Naive thymus-derived CD4-positive, alpha-beta T cell (primary cell): ENCODE measurements at regions not wholly inside any gene's neighbourhood (a gene's known extent, or its start where the extent isn't known, plus 50 kb on each side); places are given as distances from the start of the nearest gene placed in this dataset.

ENCODE experiments used
- ATAC-seq: fragments of 150-1000 bp; cut with Tn5 transposase; 2 replicates; pipeline ENCODE4 v1.10.0; 2021; ENCODE audit warnings: mild to moderate bottlenecking, moderate library complexity
- CTCF ChIA-PET: fragments of 350-600 bp; sonication (Branson Sonifier 250); formaldehyde crosslinking; loops from one replicate; lab custom pipeline; 2021; ENCODE audit warnings: antibody characterized with exemption; lab: Charles Lee
- POLR2A ChIA-PET: fragments of 350-600 bp; sonication (Branson Sonifier 250); formaldehyde crosslinking; loops from one replicate; lab custom pipeline; 2021; ENCODE audit warnings: antibody characterized with exemption, inconsistent platforms; lab: Charles Lee
- DNase-seq, 9 donors: peaks; one replicate each; pipeline versions ENCODE4 v3.0.0 to v3.0.0-alpha.2; 2020 to 2022; ENCODE audit warnings: mixed read lengths in 1 of 9
- H3K27ac ChIP-seq: one replicate; pipeline ENCODE4 v1.7.0; 2013; ENCODE audit warnings: mild to moderate bottlenecking, low read depth, low read length, moderate library complexity
- H3K27me3 ChIP-seq, 2 donors: one replicate each; pipeline ENCODE4 v1.7.0; 2013; ENCODE audit warnings: low read length in 2 of 2, mild to moderate bottlenecking in 2 of 2, moderate library complexity in 2 of 2; ENCODE audit not compliant: control insufficient read depth in 2 of 2, insufficient read depth in 2 of 2
- H3K36me3 ChIP-seq, 3 experiments: 1 replicate in 2 of 3; 2 replicates in 1 of 3; pipeline ENCODE4 v1.7.0; 2013; ENCODE audit warnings: low read length in 3 of 3, mild to moderate bottlenecking in 3 of 3, moderate library complexity in 1 of 3; ENCODE audit not compliant: insufficient read depth in 3 of 3, control insufficient read depth in 2 of 3
- H3K4me1 ChIP-seq, 2 donors: one replicate each; pipeline ENCODE4 v1.7.0; 2013; ENCODE audit warnings: low read length in 2 of 2, mild to moderate bottlenecking in 2 of 2, moderate library complexity in 1 of 2; ENCODE audit not compliant: control insufficient read depth in 2 of 2, insufficient read depth in 2 of 2
- H3K4me3 ChIP-seq: 2 replicates; pipeline ENCODE4 v1.7.0; 2013; ENCODE audit warnings: mild to moderate bottlenecking, low read length
- H3K9me3 ChIP-seq, 3 experiments: 1 replicate in 2 of 3; 2 replicates in 1 of 3; pipeline ENCODE4 v1.7.0; 2013; ENCODE audit warnings: low read length in 3 of 3; ENCODE audit not compliant: control insufficient read depth in 2 of 3
- H3K27ac Mint-ChIP-seq, 9 donors: one replicate each; pipeline ENCODE4 v1.8.0; 2020 to 2022; ENCODE audit warnings: mixed read lengths in 9 of 9, mild to moderate bottlenecking in 8 of 9, moderate library complexity in 5 of 9, inconsistent platforms in 2 of 9
- H3K27me3 Mint-ChIP-seq, 5 donors: one replicate each; pipeline ENCODE4 v1.8.0; 2021 to 2022; ENCODE audit warnings: mixed read lengths in 5 of 5, mild to moderate bottlenecking in 1 of 5
- H3K36me3 Mint-ChIP-seq, 5 donors: one replicate each; pipeline ENCODE4 v1.8.0; 2020 to 2022; ENCODE audit warnings: mixed read lengths in 5 of 5, mild to moderate bottlenecking in 3 of 5, inconsistent platforms in 1 of 5
- H3K4me1 Mint-ChIP-seq, 7 donors: one replicate each; pipeline ENCODE4 v1.8.0; 2020 to 2022; ENCODE audit warnings: mixed read lengths in 7 of 7, mild to moderate bottlenecking in 3 of 7, inconsistent platforms in 1 of 7
- H3K4me3 Mint-ChIP-seq, 10 donors: one replicate each; pipeline ENCODE4 v1.8.0; 2020 to 2022; ENCODE audit warnings: mild to moderate bottlenecking in 10 of 10, mixed read lengths in 10 of 10, moderate library complexity in 6 of 10, inconsistent platforms in 2 of 10
- H3K9me3 Mint-ChIP-seq, 11 donors: one replicate each; pipeline ENCODE4 v1.8.0; 2020 to 2022; ENCODE audit warnings: mixed read lengths in 11 of 11, mild to moderate bottlenecking in 4 of 11, inconsistent platforms in 1 of 11, moderate library complexity in 1 of 11
- intact Hi-C, 2 donors: fragments of 100-400 bp; cut with micrococcal nuclease; formaldehyde crosslinking; loops; one replicate each; pipeline ENCODE4 v1.15.1; 2023

- no peak overlapping the region for H3K4me3 Mint-ChIP-seq
These were observed 1434.3 kb upstream of the TENM3 start for GRCh38 chr4:180808862-180809261.

GRCh38 chr4:180809439-180809838 lies 1433.8 kb upstream of the TENM3 start:
- no peaks in the 10 kb centered on the region for H3K27me3 Mint-ChIP-seq
- Histone ChIP-seq H3K4me1 (no peaks in the 10 kb centered on the region), H3K27me3 (no peaks in the 10 kb centered on the region), H3K36me3 (no peaks in the 10 kb centered on the region), H3K9me3 (no peaks in the 10 kb centered on the region), H3K27ac (no peak overlapping the region), H3K4me3 (no peak overlapping the region)
- intact Hi-C loops: no loop called here
- H3K4me3 Mint-ChIP-seq: no peak overlapping the region
- no peaks in the 10 kb centered on the region for H3K36me3 Mint-ChIP-seq
- H3K4me1 Mint-ChIP-seq: no peaks in the 10 kb centered on the region
- ChIA-PET CTCF (no interaction called here), POLR2A (no interaction called here)
- no peak for ATAC-seq
- no peak overlapping the region for H3K27ac Mint-ChIP-seq
- no peak for DNase-seq
- H3K9me3 Mint-ChIP-seq: no peaks in the 10 kb centered on the region

More at GRCh38 chr4:180808862-180809261, 1434.3 kb upstream of the TENM3 start:
- ChIA-PET POLR2A (no interaction called here), CTCF (no interaction called here)
- Mint-ChIP-seq H3K27ac (no peak overlapping the region), H3K9me3 (no peaks in the 10 kb centered on the region), H3K36me3 (no peaks in the 10 kb centered on the region), H3K4me1 (no peaks in the 10 kb centered on the region), H3K27me3 (no peaks in the 10 kb centered on the region)
- Histone ChIP-seq H3K4me1 (no peaks in the 10 kb centered on the region), H3K27ac (no peak overlapping the region), H3K9me3 (no peaks in the 10 kb centered on the region), H3K27me3 (no peaks in the 10 kb centered on the region), H3K36me3 (no peaks in the 10 kb centered on the region), H3K4me3 (no peak overlapping the region)
- DNase-seq (no peak), ATAC-seq (no peak)
- intact Hi-C loops: no loop called here

GRCh38 chr4:180810581-180810980 lies 1432.6 kb upstream of the TENM3 start:
- no peaks in the 10 kb centered on the region for H3K4me1 ChIP-seq
- ATAC-seq: no peak
- CTCF ChIA-PET: no interaction called here
- Mint-ChIP-seq H3K27me3 (no peaks in the 10 kb centered on the region), H3K4me1 (no peaks in the 10 kb centered on the region), H3K4me3 (no peak overlapping the region), H3K9me3 (peaks cover 0 to 5% (median 0%) of the 10 kb centered on the region in 11 donors), H3K36me3 (no peaks in the 10 kb centered on the region), H3K27ac (no peak overlapping the region)
- intact Hi-C loops: no loop called here
- no peak overlapping the region for H3K27ac ChIP-seq
- H3K36me3 ChIP-seq: no peaks in the 10 kb centered on the region
- no peaks in the 10 kb centered on the region for H3K9me3 ChIP-seq
- POLR2A ChIA-PET: no interaction called here
- H3K27me3 ChIP-seq: no peaks in the 10 kb centered on the region
- no peak overlapping the region for H3K4me3 ChIP-seq
- DNase-seq: no peak

DNA sequence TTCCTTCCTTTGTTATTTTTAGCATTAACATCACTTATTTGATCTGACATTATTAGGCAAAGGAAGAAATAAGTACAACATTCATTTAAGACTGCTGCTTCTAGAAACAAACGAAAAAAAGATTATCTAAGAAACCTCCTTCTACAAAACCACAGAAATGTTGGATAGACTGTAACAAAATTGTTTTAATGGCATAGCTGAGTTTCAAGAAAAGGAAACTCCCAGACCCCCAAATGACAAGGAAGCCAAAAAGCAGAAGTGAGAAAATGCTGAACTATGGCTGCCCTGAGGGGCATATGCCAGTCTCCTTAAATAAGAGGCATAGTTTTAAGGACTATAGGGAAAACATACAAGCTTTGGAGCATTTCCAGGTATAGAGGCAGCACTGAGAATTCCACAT lies 1431.6 kb upstream of the TENM3 start:
- ChIA-PET CTCF (no interaction called here), POLR2A (no interaction called here)
- no peaks in the 10 kb centered on the region for H3K9me3 ChIP-seq
- ATAC-seq: no peak
- Mint-ChIP-seq H3K9me3 (peaks cover 0 to 5% (median 0%) of the 10 kb centered on the region in 11 donors), H3K36me3 (no peaks in the 10 kb centered on the region), H3K27ac (no peak overlapping the region), H3K4me3 (no peak overlapping the region), H3K4me1 (no peaks in the 10 kb centered on the region), H3K27me3 (no peaks in the 10 kb centered on the region)
- H3K27ac ChIP-seq: no peak overlapping the region
- H3K27me3 ChIP-seq: no peaks in the 10 kb centered on the region
- intact Hi-C loops: no loop called here
- no peak for DNase-seq
- H3K36me3 ChIP-seq: no peaks in the 10 kb centered on the region
- H3K4me3 ChIP-seq: no peak overlapping the region
- no peaks in the 10 kb centered on the region for H3K4me1 ChIP-seq

GRCh38 chr4:180812783-180813182 lies 1430.4 kb upstream of the TENM3 start:
- Mint-ChIP-seq H3K9me3 (peaks cover 0 to 6% (median 0%) of the 10 kb centered on the region in 11 donors), H3K27ac (no peak overlapping the region), H3K27me3 (no peaks in the 10 kb centered on the region), H3K4me3 (no peak overlapping the region), H3K4me1 (no peaks in the 10 kb centered on the region), H3K36me3 (no peaks in the 10 kb centered on the region)
- no peaks in the 10 kb centered on the region for H3K27me3 ChIP-seq
- DNase-seq (no peak), ATAC-seq (no peak)
- H3K4me3 ChIP-seq: no peak overlapping the region
- CTCF ChIA-PET: no interaction called here
- no peak overlapping the region for H3K27ac ChIP-seq
- POLR2A ChIA-PET: no interaction called here
- H3K9me3 ChIP-seq: no peaks in the 10 kb centered on the region
- H3K36me3 ChIP-seq: no peaks in the 10 kb centered on the region
- intact Hi-C loops: no loop called here
- no peaks in the 10 kb centered on the region for H3K4me1 ChIP-seq

DNA sequence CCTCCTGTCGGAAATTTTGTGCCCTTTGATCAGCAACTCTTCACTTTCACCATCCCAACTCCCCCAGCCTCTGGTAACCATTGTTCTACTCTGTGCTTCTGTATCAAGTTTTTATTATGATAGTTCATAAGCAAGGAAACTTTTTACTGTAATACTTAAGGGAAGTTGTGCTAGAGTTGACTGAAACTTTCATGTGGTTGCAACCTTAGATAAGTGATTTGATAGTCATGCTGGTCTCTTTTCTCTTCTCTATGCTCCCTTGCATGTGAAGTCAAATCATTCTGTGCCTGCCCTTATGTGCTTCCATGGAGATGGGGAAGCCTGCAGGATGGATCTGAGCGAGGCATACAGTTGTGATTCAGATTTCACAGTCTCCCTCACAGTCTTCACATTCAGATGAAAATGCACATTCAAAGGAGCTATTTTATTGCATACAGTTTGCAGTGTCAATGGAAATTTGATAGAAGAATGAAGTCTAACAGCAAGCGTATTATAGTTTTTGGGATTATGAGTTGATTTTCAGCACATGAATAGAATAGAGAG lies 1428.3 kb upstream of the TENM3 start:
- Histone ChIP-seq H3K9me3 (no peaks in the 10 kb centered on the region), H3K4me1 (no peaks in the 10 kb centered on the region), H3K27ac (no peak overlapping the region), H3K27me3 (no peaks in the 10 kb centered on the region), H3K36me3 (no peaks in the 10 kb centered on the region), H3K4me3 (no peak overlapping the region)
- H3K9me3 Mint-ChIP-seq: peaks cover 0 to 8% (median 0%) of the 10 kb centered on the region in 11 donors
- H3K4me3 Mint-ChIP-seq: no peak overlapping the region
- ATAC-seq (no peak), DNase-seq (no peak)
- H3K36me3 Mint-ChIP-seq: no peaks in the 10 kb centered on the region
- ChIA-PET CTCF (no interaction called here), POLR2A (no interaction called here)
- intact Hi-C loops: no loop called here
- H3K4me1 Mint-ChIP-seq: no peaks in the 10 kb centered on the region
- no peak overlapping the region for H3K27ac Mint-ChIP-seq
- no peaks in the 10 kb centered on the region for H3K27me3 Mint-ChIP-seq

DNA sequence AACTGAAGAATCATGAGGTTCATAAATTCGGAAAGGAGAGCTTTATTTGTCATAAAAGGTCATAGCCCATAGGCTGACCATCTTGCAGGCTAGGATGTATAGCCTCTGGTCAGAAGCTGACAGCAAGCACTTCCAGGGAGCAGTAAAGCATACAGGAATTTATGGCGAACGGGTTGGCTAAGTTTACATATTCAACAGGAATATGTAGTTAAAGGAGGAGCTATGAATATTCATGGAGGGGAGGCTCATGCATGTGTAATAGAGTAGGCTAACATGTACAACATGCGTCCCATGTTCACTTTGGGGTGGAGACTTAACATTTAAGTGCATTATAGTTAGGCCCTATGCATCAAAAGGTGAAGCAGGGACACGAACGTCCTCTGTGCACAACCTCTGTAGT lies 1425.7 kb upstream of the TENM3 start:
- DNase-seq (no peak), ATAC-seq (no peak)
- no peaks in the 10 kb centered on the region for H3K27me3 ChIP-seq
- ChIA-PET CTCF (no interaction called here), POLR2A (no interaction called here)
- no peak overlapping the region for H3K4me3 Mint-ChIP-seq
- no peaks in the 10 kb centered on the region for H3K4me1 ChIP-seq
- H3K36me3 Mint-ChIP-seq: no peaks in the 10 kb centered on the region
- H3K9me3 ChIP-seq: no peaks in the 10 kb centered on the region
- no peak overlapping the region for H3K27ac Mint-ChIP-seq
- H3K4me3 ChIP-seq: no peak overlapping the region
- no peaks in the 10 kb centered on the region for H3K27me3 Mint-ChIP-seq
- no peaks in the 10 kb centered on the region for H3K4me1 Mint-ChIP-seq
- peaks cover 0 to 8% (median 0%) of the 10 kb centered on the region in 11 donors for H3K9me3 Mint-ChIP-seq
- no peak overlapping the region for H3K27ac ChIP-seq
- H3K36me3 ChIP-seq: no peaks in the 10 kb centered on the region
- intact Hi-C loops: no loop called here
